Cardiac septum (tissue), 1 donor: ENCODE measurements at regions not wholly inside any gene's neighbourhood (a gene's known extent, or its start where the extent isn't known, plus 50 kb on each side); places are given as distances from the start of the nearest gene placed in this dataset.

Experiments used
- DNase-seq: peaks from one replicate; pipeline ENCODE4 v3.0.0-alpha.2; 2020; ENCODE audit warnings: low spot score
- intact Hi-C: fragments of 100-400 bp; cut with DNase I; formaldehyde crosslinking; loops from one replicate; pipeline ENCODE4 v1.14.0; 2022
- donor health status: DM: no; HTN: no; CAD: no.

DNA sequence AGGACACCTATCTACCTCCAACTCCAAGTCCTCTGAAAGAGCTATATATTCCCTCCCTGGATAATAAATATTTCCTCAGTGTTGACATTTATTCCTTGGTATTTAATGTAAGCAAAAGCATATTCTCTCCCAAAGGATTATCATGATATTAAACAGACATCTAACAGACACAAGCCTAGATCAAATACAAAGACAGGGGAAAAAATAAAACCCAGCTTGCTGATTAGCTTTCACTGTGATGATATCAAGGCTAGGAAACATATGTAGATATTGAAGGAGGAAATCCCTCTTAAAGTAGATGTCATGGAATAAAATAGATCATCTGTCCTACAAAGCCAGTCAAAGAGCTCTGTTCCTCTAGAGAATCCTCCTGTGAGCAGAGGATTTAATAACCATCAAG is 95.2 kb downstream of the CRPPA start:
- intact Hi-C loops = no loop called here
- no peak for DNase-seq

- intact Hi-C loops = no loop called here
- DNase-seq = no peak
Measured at GRCh38 chr7:16323313-16323712, 98.0 kb downstream of the CRPPA start.

DNA sequence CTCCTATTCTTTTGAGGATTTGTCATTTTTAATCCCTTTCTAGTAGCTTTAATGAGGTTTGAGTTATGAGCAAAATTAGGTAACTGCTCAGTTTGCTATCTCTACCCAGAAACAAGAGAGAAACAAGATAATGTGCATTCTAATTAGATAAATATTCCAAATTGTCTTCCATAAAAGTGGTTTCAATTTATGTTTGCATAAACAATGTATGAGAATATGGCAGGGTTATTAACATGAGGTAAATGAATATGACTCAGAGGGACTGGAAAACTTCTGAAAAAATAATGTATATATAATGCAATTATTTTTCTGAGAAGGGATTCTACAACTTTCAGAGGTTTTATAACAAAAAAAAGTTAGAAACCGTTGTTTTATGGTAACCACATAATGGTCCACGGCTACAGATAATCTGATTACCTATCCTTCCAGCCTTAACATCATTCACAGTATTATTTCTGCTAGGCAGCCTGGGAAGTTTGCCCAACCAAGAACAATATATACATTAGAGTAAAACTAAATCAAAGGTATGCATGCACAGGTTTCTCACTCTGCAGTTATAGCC is 101.2 kb downstream of the CRPPA start:
- intact Hi-C loops = no loop called here
- no peak for DNase-seq

GRCh38 chr7:16318989-16319915 is 102.1 kb downstream of the CRPPA start:
- DNase-seq = no peak
- intact Hi-C loops = no loop called here

DNA sequence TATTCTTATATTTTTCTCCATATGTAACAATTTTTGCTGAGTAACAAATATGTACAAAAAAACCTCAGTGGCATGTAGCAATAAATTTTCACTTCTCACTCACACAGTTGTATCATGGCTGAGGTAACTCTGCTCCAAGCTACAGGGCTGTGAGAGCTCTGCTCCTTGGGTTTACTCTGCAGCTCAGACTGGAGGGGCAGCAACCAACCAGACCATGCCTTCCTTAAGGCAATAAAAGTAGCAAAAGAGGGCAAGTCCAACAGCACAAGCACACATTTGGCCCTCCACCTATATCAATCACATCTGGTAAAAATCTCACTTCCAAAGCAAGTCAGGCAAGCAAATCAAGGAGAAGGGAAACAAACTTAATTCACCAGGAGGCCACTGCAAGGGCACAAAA is 102.9 kb downstream of the CRPPA start:
- DNase-seq = no peak
- intact Hi-C loops = no loop called here

DNA sequence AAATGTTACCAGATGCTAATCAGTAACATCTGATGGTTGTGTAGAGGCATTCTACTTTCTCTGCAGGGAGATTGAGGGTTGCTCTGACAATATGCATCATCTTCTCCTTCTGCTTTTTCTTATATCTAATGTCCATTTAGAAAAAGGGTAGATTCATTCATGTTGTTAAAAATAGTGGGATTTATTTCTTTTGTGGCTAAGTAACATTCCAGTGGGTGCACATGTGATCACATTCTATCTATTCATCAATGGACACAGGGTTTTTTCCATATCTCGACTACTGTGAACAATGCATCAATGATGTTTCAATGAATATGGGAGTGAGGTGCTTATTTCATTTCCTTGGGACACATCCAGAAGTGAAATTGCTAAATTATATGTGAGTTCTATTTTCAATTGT is 103.9 kb downstream of the CRPPA start:
- intact Hi-C loops = no loop called here
- no peak for DNase-seq

- intact Hi-C loops = no loop called here
- no peak for DNase-seq
Measured at GRCh38 chr7:16315280-16315679, 106.1 kb downstream of the CRPPA start.

DNA sequence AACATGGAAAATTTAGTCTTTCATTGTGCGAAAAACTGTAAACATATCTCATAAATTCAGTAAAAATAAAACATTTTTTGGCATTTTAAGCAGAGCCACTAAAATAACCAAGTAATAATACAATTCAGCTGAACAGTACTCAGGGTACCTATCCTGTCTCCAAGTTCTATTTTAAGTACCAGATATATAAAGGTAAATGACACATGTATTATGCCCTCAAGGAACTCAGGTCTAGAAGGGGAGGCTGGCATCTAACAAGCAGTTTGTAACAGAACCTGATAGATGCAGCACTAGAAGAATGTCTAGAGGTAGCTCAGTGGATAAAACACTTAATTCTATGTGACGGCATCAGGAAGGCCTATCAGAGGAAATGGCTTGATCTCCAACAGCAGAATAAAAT is 112.2 kb downstream of the CRPPA start:
- no peak for DNase-seq
- intact Hi-C loops = no loop called here

DNA sequence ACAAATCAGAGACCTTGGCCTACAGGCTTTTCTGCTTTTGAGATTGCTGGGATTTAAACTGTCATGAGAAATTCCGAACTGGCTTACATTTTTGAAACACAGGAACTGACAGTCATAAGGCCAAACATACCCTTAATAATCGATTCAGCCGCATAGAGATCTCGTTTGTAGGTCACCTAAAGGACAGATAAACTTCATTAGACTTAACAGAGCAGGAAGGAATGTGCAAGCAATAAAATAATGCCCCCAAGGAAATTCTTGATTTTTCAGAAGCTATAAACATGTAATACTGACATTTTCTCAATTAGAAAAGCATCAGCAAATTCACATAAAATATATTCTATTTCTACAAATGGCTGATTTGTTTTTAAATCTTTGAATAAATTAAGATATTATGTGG is 120.0 kb downstream of the CRPPA start:
- no peak for DNase-seq
- intact Hi-C loops = no loop called here

DNA sequence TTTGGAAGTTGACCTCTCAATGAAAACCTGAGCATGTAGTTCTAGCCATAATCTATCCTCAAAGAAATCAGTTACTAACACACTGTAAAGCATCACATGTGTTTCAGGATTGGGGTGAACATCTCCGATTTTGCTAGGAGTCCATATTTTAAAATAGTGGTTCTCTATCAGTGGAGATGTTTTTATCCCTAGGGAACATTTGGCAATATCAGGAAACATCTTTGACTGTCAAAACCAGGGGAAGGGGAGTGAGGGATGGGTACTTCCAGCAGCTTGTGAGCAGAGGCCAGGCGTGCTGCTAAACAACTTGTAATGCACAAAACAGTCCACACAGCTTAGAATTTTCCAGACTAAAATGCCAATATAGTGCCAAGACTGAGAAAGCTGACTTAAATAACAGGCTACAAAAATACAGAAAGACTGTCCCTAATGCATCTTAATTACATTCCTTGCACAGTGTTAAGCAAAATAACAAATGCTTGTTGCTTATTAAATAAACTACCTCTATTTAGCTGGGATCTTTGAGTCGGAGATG is 120.9 kb downstream of the CRPPA start:
- intact Hi-C loops = no loop called here
- DNase-seq = no peak

GRCh38 chr7:16299853-16300252 is 121.5 kb downstream of the CRPPA start:
- intact Hi-C loops = no loop called here
- DNase-seq = no peak

DNA sequence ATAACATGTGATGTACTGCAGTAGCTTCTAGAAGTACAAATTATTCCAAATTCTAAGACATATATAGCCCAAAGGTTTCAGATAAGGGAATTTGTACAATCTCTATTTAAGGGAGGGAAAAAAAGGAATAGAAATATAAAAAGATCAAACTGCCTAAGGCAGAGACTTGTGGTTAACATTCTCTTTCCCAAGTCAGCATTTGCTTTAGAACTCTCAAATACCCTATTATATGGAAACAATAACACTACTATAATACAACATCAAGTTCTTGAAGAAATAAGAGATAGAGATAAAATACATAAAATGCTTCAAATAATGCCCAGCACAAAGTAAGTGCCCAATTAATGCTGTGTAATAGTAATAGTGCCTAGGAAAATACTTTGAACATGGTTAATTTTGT is 123.1 kb downstream of the CRPPA start:
- DNase-seq = no peak
- intact Hi-C loops = no loop called here

DNA sequence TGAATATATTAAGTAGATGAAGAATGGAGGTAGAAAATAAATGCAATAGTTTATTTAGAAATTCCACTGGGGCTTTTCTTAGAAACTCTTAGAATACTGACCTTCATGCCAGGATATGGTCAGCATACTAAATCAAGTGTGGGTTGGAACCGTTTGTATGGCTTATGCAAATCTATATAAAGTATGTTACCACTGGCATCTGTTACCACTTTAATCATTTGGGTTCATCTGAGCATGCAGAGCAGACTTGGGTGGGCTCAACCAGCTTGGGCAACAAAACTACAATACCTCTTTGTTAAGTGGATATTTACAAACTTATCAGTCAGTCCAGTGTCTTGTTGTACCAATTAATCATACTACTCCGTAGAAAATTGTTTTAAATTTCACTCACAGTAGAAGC is 125.8 kb downstream of the CRPPA start:
- intact Hi-C loops = no loop called here
- no peak for DNase-seq

- intact Hi-C loops = no loop called here
- no peak for DNase-seq
Measured at GRCh38 chr7:16293669-16294425, 127.5 kb downstream of the CRPPA start.

DNA sequence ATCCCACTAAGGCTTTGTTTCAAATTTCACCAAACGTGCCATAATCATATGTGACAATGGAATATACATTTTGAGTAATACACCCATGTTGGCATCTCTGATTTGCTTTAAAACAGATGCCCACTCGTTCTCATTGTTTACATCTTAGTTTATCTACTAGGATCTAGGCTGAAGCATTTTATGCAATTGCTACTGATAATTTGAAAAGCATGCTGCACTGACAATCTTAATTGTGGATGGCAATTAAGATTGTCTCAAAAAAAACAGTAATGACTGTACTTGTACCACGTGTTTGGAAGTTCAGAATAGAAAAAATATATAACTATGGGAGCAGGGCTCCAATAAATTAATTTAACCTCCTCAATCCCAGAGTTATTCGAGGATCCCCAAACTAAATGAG is 136.8 kb downstream of the CRPPA start:
- DNase-seq = no peak
- intact Hi-C loops = no loop called here

DNA sequence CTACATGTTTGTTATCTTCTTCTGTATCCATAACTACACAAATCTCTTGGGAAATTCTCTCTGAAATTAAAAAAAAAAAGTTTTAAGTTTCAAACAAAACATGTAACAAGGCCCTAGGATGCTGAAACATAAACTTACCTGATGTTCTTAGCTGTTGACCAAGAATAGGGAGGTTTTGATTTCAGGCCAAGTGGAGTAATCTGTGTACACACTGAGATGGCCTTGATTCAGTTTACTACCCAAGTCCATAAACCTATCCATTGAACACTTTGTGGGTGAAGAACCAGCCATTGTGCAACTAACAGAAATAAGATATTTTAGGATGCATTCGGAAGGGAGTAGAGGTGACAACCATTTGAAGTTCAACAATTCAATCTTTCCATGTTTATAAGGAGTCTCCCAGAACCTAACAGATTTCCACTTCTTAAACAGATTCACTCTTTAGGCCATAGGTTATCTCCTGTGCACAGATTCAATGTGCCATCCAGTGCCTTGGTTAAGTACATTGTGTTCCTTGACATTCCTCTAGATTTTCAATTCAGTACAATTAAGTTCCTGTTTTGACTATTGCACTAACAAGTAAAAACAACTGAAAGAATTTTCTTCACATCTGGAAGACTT is 143.1 kb downstream of the CRPPA start:
- intact Hi-C loops = no loop called here
- no peak for DNase-seq

- DNase-seq = no peak
- intact Hi-C loops = no loop called here
Measured at GRCh38 chr7:16271990-16272665, 149.2 kb downstream of the CRPPA start.

DNA sequence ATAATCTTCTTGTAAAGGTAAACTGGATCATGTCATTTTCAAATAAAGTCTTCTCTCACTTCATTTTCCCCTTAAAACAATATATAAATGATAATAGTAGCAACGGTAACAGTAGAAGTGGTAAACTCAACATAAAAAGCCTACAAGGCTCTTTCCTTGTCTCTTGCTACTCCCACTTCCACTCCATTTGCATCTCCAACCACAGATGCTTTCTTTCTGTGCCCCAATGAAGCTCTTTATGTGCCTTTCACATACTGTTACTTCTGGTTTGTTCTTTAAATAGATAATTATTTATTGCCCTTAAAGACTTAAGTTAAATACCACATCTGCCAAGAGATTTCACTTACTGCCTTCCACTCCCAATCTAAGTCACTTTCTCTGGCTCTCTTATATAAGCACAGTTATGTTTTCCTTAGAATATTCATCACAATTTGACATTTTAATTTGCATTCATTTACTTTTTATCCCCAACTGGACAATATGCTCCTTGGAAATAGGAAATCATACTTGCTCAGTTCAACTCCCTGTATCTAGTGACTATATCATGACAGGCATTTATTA is 149.9 kb downstream of the CRPPA start:
- no peak for DNase-seq
- intact Hi-C loops = no loop called here

- intact Hi-C loops = no loop called here
- DNase-seq = no peak
Measured at GRCh38 chr7:16270844-16271243, 150.5 kb downstream of the CRPPA start.
